ENCODE measurements at regions not wholly inside any gene's neighbourhood (a gene's known extent, or its start where the extent isn't known, plus 50 kb on each side); places are given as distances from the start of the nearest gene placed in this dataset.
"Not testable (repeated sequence)": the region's sequence is repeated elsewhere in the genome, so short reads cannot be mapped to it uniquely, and the experiment has no call there.

GRCh38 chr9:88287972-88288371 is 100.3 kb upstream of the SPIN1 start:
- no peak for DNase-seq (ENCODE audit: low read depth in 2 of 3, low spot score in 1 of 3)

- no peak for DNase-seq (ENCODE audit: low read depth in 2 of 3, low spot score in 1 of 3)
Observed at GRCh38 chr9:88280816-88281382, 107.3 kb upstream of the SPIN1 start.

GRCh38 chr9:88278036-88278435 is 110.2 kb upstream of the SPIN1 start:
- DNase-seq (ENCODE audit: low read depth in 2 of 3, low spot score in 1 of 3), result no peak

- no peak for DNase-seq (ENCODE audit: low read depth in 2 of 3, low spot score in 1 of 3)
Observed at GRCh38 chr9:88274078-88274477, 114.2 kb upstream of the SPIN1 start.

- DNase-seq (ENCODE audit: low read depth in 2 of 3, low spot score in 1 of 3), result no peak
Observed at GRCh38 chr9:88272986-88273385, 115.3 kb upstream of the SPIN1 start.

- DNase-seq (ENCODE audit: low read depth in 2 of 3, low spot score in 1 of 3), result no peak
Observed at GRCh38 chr9:88270413-88270812, 117.8 kb upstream of the SPIN1 start.

GRCh38 chr9:88268886-88269285 is 119.4 kb upstream of the SPIN1 start:
- no peak for DNase-seq (ENCODE audit: low read depth in 2 of 3, low spot score in 1 of 3)

- no peak for DNase-seq (ENCODE audit: low read depth in 2 of 3, low spot score in 1 of 3)
Observed at GRCh38 chr9:88267283-88267682, 121.0 kb upstream of the SPIN1 start.

- no peak for DNase-seq (ENCODE audit: low read depth in 2 of 3, low spot score in 1 of 3)
Observed at GRCh38 chr9:88266416-88266815, 121.8 kb upstream of the SPIN1 start.

GRCh38 chr9:88259001-88259400 is 120.7 kb upstream of the SPATA31C2 start:
- no peak for DNase-seq (ENCODE audit: low read depth in 2 of 3, low spot score in 1 of 3)

- no peak for DNase-seq (ENCODE audit: low read depth in 2 of 3, low spot score in 1 of 3)
Observed at GRCh38 chr9:88258601-88259000, 120.3 kb upstream of the SPATA31C2 start.

GRCh38 chr9:88258024-88258423 is 119.7 kb upstream of the SPATA31C2 start:
- DNase-seq (ENCODE audit: low read depth in 2 of 3, low spot score in 1 of 3), result no peak

- no peak for DNase-seq (ENCODE audit: low read depth in 2 of 3, low spot score in 1 of 3)
Observed at GRCh38 chr9:88256216-88256615, 117.9 kb upstream of the SPATA31C2 start.

GRCh38 chr9:88255806-88256205 is 117.5 kb upstream of the SPATA31C2 start:
- DNase-seq (ENCODE audit: low read depth in 2 of 3, low spot score in 1 of 3), result not testable (repeated sequence)

- DNase-seq (ENCODE audit: low read depth in 2 of 3, low spot score in 1 of 3), result no peak
Observed at GRCh38 chr9:88251903-88252302, 113.6 kb upstream of the SPATA31C2 start.

- no peak for DNase-seq (ENCODE audit: low read depth in 2 of 3, low spot score in 1 of 3)
Observed at GRCh38 chr9:88243736-88244135, 105.5 kb upstream of the SPATA31C2 start.

GRCh38 chr9:88242879-88243278 is 104.6 kb upstream of the SPATA31C2 start:
- DNase-seq (ENCODE audit: low read depth in 2 of 3, low spot score in 1 of 3), result no peak

- DNase-seq (ENCODE audit: low read depth in 2 of 3, low spot score in 1 of 3), result peak in 1 of 3 donors; percentile 5
Observed at GRCh38 chr9:88237991-88238571, 99.8 kb upstream of the SPATA31C2 start.

GRCh38 chr9:88237479-88237961 is 99.2 kb upstream of the SPATA31C2 start:
- DNase-seq (ENCODE audit: low read depth in 2 of 3, low spot score in 1 of 3), result no peak

GRCh38 chr9:88236511-88237478 is 98.5 kb upstream of the SPATA31C2 start:
- DNase-seq (ENCODE audit: low read depth in 2 of 3, low spot score in 1 of 3), result no peak

GRCh38 chr9:88235615-88236014 is 97.3 kb upstream of the SPATA31C2 start:
- no peak for DNase-seq (ENCODE audit: low read depth in 2 of 3, low spot score in 1 of 3)

GRCh38 chr9:88234114-88234513 is 95.8 kb upstream of the SPATA31C2 start:
- DNase-seq (ENCODE audit: low read depth in 2 of 3, low spot score in 1 of 3), result no peak

Measured in stimulated activated CD4-positive, alpha-beta T cell treated with anti-CD3 and anti-CD28 coated beads, Interleukin-12 subunit alpha, Interleukin-12 subunit beta, amount 100 ng/mL, for 48 hours (primary cell).